ENCODE measurements at regions not wholly inside any gene's neighbourhood (a gene's known extent, or its start where the extent isn't known, plus 50 kb on each side); places are given as distances from the start of the nearest gene placed in this dataset.
"Not testable (repeated sequence)": the region's sequence is repeated elsewhere in the genome, so short reads cannot be mapped to it uniquely, and the experiment has no call there.

DNA sequence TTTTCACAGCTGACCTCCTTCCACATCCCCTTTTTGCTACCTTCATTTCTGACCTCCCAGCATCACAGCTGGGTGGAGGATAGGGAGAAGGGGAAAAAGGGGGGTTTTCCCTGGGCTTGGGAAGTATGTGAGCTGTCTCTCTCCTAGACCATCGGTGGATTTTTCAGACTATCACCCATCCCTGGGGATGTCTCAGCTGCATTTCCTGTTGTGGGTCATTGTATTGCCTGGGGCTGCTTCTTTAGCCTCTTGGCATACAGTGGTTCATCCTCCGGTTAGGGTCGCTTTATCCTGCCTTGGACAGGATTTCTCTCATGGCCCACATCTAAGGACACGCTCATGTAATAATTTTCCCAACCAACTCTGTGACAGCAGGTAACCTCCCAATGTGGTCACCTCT is 142.5 kb upstream of the ARG1 start:
- no peak for DNase-seq (ENCODE audit: low read depth in 2 of 2)

DNA sequence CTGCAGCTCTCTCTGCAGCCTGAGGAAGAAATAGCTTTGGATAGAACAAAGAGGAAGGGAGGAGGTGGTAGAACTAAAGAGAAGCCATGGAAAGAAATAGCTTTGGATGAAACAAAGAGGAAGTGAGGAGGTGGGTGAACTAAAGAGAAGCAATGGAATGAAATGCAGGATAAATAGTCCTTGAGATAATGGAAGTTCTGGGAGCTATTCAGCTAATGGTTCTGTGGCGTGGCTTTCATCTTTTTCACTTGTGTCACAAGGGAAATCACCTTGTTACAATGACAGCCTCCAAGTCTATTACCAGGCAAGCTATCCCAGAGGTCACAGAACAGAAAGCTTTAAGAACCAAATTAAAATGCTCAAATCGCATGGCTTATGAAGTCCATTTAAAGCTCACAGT is 141.3 kb upstream of the ARG1 start:
- no peak for DNase-seq (ENCODE audit: low read depth in 2 of 2)

DNA sequence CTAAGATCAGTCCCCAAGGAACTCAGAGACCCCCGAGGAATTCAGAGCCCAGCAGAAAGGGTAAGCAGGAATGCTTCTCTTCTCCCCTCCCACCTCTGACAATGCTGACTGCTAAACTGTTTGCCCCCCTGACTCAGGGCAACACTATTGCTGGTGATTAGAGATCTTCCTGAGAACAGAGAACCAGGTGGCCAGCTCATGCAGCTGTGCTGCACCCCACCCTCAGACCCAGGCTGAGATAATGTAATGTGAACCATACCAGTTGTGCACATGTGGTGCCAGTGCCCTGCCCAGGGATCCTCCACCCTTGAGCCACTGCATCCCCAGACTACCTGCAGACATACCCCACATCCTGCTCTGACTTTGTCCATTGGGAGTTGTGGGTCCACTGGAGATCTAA is 139.1 kb upstream of the ARG1 start:
- DNase-seq (ENCODE audit: low read depth in 2 of 2): no peak

DNA sequence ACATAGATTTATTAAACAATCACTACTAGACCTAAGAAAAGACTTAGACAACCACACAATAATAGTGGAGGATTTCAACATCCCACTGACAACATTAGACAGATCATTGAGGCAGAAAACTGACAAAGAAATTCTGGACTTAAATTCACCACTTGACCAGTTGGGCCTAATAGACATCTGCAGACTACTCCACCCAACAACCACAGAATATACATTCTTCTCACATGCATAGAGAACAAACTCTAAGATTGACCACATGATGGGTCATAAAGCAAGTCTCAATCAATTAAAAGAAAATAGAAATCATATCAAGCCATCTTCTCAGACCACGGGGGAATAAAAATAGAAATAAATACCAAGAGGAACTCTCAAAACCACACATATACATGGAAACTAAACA is 136.7 kb upstream of the ARG1 start:
- DNase-seq (ENCODE audit: low read depth in 2 of 2): no peak

DNA sequence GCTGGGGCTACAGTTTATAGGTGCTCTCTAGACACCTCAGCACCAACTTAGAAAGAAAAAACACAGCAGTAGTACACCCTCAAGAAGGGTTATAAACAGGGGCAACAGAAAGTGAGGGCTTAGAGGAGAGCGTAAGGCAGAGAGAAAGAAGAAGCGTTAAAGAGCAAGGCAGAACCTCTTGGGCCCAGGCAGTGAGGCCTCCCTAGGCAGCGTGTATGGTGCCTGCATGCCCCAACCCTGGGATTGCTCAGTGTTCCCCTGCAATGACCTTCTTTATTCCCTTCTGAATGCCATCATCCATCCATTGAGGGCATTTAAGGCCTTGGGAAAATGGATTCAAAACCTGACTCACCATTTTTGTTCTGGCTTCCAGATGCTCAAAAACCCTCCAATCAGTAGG is 130.0 kb upstream of the ARG1 start:
- no peak for DNase-seq (ENCODE audit: low read depth in 2 of 2)

DNA sequence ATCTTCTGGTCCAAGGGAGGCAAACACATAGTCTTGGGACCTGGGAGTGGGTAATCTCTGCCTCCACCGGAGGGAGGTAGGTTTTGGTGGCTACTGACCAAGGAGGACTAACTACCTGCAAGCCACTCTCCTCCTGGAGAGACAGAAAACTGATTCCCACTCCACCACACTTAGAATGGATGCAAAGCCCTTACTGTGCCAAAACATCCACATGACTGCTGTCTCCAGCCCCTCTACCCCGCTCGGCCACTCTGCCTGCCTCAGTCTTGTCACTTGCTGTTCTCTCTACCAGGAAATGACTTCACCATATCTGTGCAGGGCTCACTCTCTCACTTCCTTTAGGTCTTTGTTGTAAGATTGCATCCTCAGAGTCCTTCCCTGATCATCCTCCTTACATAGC is 129.5 kb upstream of the ARG1 start:
- no peak for DNase-seq (ENCODE audit: low read depth in 2 of 2)

DNA sequence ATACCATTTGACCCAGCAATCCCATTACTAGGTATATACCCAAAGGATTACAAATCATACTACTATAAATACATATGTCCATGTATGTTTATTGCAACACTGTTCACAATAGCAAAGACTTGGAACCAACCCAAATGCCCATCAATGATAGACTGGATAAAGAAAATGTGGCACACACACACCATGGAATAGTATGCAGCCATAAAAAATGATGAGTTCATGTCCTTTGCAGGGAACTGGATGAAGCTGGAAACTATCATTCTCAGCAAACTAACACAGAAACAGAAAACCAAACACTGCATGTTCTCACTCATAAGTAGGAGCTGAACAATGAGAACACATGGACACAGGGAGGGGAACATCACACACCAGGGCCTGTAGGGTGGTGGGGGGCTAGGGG is 127.7 kb upstream of the ARG1 start:
- not testable (repeated sequence) for DNase-seq (ENCODE audit: low read depth in 2 of 2)

DNA sequence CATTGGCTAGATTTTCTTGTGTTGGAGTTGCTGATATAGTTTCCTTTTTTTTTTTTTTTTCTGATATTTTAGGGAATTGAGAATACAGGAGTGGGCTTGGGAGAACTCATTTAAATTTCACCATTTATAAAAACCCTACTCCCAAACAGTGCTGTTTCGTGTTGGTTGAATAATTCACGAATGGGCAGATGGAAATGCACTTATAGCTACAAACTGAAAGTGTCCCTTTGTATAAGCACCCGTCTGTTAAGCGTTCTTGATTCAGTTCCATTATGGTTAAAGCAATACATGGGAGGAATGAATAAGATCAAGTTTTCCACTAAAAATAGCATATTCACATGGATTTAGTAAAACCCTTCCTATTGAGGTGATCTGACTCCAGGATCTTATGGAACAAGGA is 122.2 kb upstream of the ARG1 start:
- no peak for DNase-seq (ENCODE audit: low read depth in 2 of 2)

DNA sequence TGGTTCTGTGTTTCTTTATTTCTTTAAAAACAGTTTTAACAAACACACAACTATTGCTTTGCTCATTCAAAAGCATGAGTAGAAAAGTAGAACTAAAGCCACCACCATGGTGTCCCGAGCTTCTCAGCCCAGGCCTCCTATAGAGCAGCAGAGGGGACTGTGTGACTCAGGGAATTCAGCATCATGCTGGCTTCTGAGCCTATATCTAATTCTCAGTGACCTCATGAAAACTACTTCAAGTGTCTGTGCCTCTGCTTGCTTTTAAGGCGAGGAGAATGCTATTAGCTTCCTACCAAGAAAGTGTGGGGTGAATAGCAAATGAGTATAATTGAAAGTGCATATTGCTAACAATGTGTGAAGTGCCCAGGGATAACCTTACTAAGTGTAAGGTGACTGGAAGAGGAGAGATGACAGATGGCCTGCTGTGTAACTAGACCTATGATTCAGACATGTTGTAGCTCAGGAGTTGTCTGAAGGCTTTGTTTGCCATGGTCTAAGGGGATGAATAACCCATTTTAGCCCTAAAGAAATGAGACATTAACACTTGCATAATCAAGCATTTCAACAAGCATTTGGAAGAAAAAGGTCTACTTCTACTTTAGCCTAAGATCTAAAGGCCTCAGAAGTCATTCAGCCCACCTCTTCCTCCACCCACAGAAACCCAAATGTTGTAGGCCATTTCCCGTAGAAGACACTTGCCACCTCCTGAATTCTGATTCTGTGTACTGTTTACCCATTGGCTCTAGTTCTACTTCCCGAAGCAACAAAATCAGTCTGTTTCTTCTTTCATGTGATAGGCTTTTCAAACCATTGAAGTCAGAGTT is 121.5 kb upstream of the ARG1 start:
- DNase-seq (ENCODE audit: low read depth in 2 of 2): peak in 1 of 2 donors; percentile 2

DNA sequence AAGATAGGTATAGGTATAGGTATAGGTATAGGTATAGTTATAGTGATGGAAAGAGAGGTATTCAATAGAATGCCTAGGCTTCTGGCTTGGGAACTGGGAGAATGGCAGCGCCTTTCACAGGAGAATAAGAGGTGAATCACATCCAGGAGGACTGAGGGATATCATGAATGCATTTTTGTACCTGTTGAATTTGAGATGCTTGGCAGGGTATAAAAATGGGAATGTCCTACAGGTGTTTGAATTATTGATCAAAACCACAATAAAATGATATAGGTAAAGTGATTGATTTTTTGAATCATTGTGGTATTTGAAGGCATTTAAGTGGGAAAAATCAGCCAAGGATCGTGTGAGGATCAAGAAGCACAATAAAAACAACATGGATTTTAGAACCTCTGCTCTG is 119.2 kb upstream of the ARG1 start:
- no peak for DNase-seq (ENCODE audit: low read depth in 2 of 2)

DNA sequence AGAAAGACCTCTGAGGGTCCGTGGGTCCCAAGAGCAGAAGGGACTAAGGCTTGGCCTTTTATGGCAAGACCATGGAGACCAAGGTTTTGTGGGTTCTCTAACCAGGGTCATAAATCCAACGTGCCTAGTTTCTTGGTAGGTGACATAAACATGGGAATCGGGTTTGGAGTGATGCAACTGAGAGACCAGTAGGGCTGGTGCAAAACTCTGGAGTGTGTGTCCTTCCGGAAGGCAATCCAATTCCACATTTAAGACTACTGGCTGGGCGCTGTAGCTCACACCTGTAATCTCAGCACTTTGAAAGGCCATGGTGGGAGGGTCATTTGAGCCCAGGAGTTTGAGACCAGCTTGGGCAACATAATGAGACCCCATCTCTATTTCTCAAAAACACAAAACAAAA is 116.5 kb upstream of the ARG1 start:
- no peak for DNase-seq (ENCODE audit: low read depth in 2 of 2)

DNA sequence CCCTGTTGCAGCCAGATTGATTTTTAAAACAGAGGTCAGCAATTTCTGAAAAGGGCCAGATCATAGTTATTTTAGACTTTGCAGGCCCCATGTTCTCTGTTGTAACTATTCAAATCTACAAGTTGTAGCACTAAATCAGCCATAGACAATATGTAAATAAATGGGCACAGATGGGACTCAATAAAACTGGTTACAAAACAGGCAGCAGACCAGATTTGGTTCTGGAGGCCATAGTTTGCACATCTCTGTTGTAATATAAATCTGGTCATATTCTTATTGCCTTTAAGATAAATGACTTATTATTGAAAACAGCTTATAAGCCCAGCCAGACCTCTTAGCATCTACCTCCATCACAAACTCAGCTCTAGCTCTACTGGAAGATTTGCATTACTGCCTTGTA is 114.0 kb upstream of the ARG1 start:
- DNase-seq (ENCODE audit: low read depth in 2 of 2): no peak

DNA sequence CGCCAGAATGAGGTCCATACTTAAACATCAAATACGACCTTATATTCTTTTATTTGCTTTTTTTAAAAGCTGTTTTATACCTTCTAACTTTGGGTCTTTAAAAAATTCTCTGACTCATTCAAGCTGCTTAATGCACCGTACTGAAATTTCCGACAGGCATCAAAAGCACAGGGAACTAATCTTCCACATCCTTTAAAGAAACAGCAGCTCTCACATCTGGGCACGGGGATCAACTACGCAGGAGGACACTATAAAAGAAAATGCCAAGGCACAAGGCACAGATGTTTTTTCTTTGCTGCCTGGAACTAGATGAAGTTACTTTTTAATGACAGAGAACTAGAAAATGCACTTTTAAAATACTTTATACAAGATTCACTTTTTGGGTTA is 112.4 kb upstream of the ARG1 start:
- no peak for DNase-seq (ENCODE audit: low read depth in 2 of 2)

DNA sequence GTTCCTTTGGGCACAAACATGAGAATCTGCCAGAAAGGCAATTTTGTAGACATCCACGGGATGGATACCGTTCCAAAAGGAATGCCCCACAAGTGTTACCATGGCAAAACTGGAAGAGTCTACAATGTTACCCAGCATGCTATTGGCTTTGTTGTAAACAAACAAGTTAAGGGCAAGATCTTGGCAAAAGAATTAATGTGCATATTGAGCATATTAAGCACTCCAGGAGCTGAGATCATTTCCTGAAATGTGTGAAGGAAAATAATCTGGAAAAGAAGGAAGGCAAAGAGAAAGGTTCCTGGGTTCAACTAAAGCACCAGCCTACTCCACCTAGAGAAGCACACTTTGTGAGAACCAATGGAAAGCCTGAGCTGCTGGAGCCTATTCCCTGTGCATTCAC is 103.9 kb upstream of the ARG1 start:
- no peak for DNase-seq (ENCODE audit: low read depth in 2 of 2)

DNA sequence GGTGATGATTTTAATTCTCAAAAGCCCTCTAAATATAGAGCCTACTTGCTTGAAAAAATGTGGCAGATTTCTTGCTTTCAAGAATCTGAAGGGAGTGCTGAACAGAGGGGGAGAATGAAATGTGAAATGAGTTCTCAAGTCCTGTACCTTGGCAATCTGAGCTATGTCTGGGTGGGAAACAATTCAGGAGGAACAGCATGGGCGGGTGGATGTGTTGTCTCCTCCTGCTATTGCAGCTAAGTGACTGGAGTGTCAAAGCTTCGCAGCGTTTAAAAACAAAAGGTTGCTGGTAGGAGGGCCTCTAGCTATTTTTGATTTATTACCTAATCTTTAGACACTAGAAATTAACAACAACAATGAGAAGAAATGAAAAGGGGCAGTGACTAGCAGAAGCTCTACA is 102.5 kb upstream of the ARG1 start:
- no peak for DNase-seq (ENCODE audit: low read depth in 2 of 2)

DNA sequence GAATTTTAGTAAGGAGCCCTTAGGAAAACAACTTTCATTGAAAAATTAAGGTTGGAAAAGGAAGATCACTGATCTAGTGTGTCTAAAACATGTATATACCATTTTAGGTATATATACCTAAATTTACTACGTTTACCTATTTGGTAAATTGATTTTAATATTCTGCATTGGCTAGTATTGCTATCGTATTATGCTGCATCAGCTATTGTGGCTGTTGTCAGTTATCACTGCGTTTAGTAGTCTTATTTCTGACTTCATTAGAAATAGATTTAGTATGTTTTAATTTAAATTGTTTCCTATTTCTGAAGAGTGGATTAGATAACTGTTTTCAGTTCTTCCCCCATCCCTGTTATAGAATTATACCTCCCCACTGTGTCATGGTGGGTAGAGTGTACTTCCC is 101.7 kb upstream of the ARG1 start:
- DNase-seq (ENCODE audit: low read depth in 2 of 2): no peak

DNA sequence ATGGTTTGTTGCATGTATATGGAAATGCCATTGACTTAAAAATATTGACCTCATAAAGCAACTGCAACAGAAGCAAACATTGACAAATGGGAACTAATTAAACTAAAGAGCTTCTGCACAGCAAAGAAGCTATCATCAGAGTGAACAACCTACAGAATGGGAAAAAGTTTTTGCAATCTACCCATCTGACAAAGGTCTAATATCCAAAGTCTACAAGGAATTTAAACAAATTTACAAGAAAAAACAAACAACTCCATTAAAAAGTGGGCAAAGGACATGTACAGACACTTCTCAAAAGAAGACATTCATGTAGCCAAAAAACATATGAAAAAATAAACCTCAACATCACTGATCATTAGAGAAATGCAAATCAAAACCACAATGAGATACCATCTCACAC is 99.7 kb upstream of the ARG1 start:
- not testable (repeated sequence) for DNase-seq (ENCODE audit: low read depth in 2 of 2)

DNA sequence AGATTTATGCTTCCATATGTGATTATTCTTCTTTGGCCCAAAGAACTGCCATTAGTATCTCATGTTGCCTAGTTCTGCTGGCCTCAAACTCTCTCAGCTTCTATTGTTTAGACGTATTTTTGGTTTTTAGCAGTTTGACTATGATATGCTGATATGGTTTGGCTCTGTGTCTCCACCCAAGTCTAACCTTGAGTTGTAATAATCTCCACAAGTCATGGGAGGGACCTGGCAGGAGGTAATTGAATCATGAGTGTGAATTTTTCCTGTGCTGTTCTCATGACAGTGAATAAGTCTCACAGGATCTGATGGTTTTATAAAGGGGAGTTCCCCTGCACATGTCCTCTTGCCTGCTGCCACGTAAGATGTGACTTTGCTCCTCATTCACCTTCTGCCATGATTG is 96.7 kb upstream of the ARG1 start:
- no peak for DNase-seq (ENCODE audit: low read depth in 2 of 2)

DNA sequence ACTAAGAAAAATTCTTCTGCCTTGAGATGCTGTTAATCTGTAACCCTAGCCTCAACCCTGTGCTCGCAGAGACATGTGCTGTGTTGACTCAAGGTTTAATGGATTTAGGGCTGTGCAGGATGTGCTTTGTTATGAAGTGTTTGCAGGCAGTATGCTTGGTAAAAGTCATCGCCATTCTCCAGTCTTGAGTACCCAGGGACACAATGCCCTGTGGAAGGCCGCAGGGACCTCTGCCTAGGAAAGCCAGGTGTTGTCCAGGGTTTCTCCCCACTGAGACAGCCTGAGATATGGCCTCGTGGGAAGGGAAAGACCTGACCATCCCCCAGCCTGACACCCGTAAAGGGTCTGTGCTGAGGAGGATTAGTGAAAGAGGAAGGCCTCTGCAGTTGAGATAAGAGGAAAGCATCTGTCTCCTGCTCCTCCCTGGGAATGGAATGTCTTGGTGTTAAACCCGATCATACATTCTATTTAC is 94.2 kb upstream of the ARG1 start:
- DNase-seq (ENCODE audit: low read depth in 2 of 2): not testable (repeated sequence)

DNA sequence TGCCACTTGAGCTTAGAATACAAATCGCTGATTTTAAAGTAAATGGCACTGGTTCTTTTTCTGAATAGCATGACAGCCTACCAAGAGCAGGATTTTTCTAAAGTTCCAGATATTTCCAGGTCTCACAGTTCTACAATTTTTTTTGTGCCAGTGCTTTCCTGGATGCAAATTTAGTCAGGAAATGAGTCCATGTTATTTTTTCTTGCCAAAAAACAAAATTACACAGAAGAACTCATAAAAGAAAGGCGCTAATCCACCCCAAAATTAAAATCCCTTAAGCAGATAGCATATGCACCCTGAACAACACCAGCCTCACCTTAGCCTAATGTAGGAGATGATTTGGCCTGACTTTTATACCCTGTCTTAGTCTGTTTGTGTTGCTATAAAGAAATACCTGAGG is 86.4 kb upstream of the ARG1 start:
- DNase-seq (ENCODE audit: low read depth in 2 of 2): no peak

DNA sequence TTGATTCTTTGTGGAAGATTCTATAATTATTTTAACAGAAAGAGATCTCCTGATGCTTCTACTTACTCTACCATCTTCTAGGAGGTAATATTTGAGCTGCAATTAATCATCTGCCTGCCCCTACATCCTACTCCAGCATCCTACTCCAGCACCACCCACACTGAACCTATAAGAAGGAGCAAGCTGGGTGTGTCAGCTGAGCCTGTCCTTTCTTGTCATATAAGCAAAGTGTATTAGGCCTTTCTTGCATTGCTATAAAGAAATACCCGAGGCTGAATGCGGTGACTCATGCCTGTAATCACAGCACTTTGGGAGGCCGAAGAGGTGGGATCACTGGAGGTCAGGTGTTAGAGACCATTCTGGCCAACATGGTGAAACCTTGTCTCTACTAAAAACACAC is 84.2 kb upstream of the ARG1 start:
- no peak for DNase-seq (ENCODE audit: low read depth in 2 of 2)

DNA sequence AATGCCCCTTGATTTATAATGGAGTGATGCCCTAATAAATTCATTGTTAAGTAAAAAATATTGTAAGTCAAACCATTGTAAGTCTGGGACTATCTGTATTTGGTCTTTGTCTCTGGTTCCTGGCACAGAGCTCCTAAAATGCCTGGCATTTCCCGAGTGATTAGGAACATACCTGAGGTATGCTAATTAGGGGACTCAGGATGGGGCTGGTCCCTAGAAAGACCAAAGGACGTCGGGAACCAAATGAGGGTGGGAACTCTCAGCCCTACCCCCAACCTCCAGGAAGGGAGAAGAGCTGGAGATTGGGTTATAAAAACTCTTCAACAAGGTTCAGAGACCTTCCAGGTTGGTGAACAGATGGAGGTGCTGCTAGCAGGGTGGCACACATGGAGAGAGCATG is 82.6 kb upstream of the ARG1 start:
- no peak for DNase-seq (ENCODE audit: low read depth in 2 of 2)

DNA sequence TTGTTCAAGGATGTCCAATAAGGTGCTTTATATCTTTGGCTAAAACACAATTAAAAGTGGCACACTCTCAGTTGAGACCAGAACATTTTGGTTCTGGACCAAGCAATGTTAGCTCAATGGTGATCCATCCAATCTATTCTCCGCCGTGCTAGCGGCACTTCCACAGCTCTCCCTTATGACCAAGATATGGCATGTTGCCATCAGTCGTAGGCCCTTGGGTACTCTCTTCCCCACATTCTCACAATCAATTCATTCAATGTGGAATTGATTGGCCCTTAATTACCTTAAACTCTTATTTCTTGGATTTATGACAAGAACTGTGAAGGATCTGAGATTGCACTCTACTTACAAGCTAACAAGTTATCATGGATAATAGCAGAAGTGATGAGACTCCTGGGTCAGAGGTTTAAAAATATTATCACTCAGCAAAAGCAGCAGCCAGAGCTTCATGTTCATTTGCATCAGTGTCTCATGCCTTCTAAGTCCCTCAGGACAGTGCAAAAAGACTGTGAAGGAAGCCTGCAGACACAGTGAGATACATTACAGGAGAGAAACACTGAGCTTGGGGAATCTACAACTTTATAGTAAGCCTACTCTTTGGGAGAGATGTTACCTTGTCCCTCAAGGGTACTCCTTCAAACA is 80.0 kb upstream of the ARG1 start:
- no peak for DNase-seq (ENCODE audit: low read depth in 2 of 2)

DNA sequence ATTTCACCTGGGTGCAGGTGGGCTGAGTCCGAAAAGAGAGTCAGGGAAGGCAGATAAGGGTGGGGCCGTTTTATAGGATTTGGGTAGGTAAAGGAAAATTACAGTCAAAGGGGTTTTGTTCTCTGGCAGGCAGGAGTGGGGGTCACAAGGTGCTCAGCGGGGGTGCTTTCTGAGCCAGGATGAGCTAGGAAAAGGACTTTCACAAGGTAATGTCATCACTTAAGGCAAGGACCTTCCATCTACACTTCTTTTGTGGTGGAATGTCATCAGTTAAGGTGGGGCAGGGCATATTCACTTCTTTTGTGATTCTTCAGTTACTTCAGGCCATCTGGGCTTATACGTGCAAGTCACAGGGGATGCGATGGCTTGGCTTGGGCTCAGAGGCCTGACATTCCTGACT is 68.6 kb upstream of the ARG1 start:
- not testable (repeated sequence) for DNase-seq (ENCODE audit: low read depth in 2 of 2)

Data from stimulated activated CD8-positive, alpha-beta memory T cell treated with anti-CD3 and anti-CD28 coated beads, Interleukin-7, amount 100 ng/mL, for 4 hours (primary cell).